ENCODE measurements at regions not wholly inside any gene's neighbourhood (a gene's known extent, or its start where the extent isn't known, plus 50 kb on each side); places are given as distances from the start of the nearest gene placed in this dataset.

GRCh38 chr1:198915327-198916231, 276.7 kb downstream of the PTPRC start:
- Histone ChIP-seq H3K27me3 (ENCODE audit: insufficient read depth, poor library complexity, severe bottlenecking) (no peaks in the 10 kb centered on the region), H3K27ac (ENCODE audit: poor library complexity, severe bottlenecking) (peak overlapping the region; percentile 48), H3K36me3 (ENCODE audit: low read depth) (peaks cover 22% of the 10 kb centered on the region), H3K4me1 (ENCODE audit: insufficient read depth, poor library complexity, severe bottlenecking) (peaks cover 63% of the 10 kb centered on the region), H3K9me3 (ENCODE audit: severe bottlenecking) (no peaks in the 10 kb centered on the region), H3K4me3 (ENCODE audit: severe bottlenecking) (no peak overlapping the region)
- no peak for TF ChIP-seq CTCF (IDR thresholded peaks at IDR 0.05; ENCODE audit: poor library complexity, severe bottlenecking)
- DNase-seq (ENCODE audit: low spot score) = no peak
- ATAC-seq (ENCODE audit: low read depth) = peak; percentile 83

GRCh38 chr1:198917226-198917625, 278.4 kb downstream of the PTPRC start:
- H3K9me3 ChIP-seq (ENCODE audit: severe bottlenecking) = no peaks in the 10 kb centered on the region
- TF ChIP-seq CTCF (IDR thresholded peaks at IDR 0.05; ENCODE audit: poor library complexity, severe bottlenecking) = no peak
- no peaks in the 10 kb centered on the region for H3K27me3 ChIP-seq (ENCODE audit: insufficient read depth, poor library complexity, severe bottlenecking)
- no peak overlapping the region for H3K4me3 ChIP-seq (ENCODE audit: severe bottlenecking)
- DNase-seq (ENCODE audit: low spot score) (no peak), ATAC-seq (ENCODE audit: low read depth) (no peak)
- H3K4me1 ChIP-seq (ENCODE audit: insufficient read depth, poor library complexity, severe bottlenecking) = peaks cover 65% of the 10 kb centered on the region
- peaks cover 25% of the 10 kb centered on the region for H3K36me3 ChIP-seq (ENCODE audit: low read depth)
- peak overlapping the region; percentile 48 for H3K27ac ChIP-seq (ENCODE audit: poor library complexity, severe bottlenecking)

- DNase-seq (ENCODE audit: low spot score) = no peak
- H3K27me3 ChIP-seq (ENCODE audit: insufficient read depth, poor library complexity, severe bottlenecking) = no peaks in the 10 kb centered on the region
- no peak overlapping the region for H3K4me3 ChIP-seq (ENCODE audit: severe bottlenecking)
- peaks cover 54% of the 10 kb centered on the region for H3K4me1 ChIP-seq (ENCODE audit: insufficient read depth, poor library complexity, severe bottlenecking)
- peaks cover 25% of the 10 kb centered on the region for H3K36me3 ChIP-seq (ENCODE audit: low read depth)
- peak overlapping the region; percentile 80 for H3K27ac ChIP-seq (ENCODE audit: poor library complexity, severe bottlenecking)
- peak; percentile 64 for ATAC-seq (ENCODE audit: low read depth)
- no peak for TF ChIP-seq CTCF (IDR thresholded peaks at IDR 0.05; ENCODE audit: poor library complexity, severe bottlenecking)
- no peaks in the 10 kb centered on the region for H3K9me3 ChIP-seq (ENCODE audit: severe bottlenecking)
Observed at GRCh38 chr1:198918920-198919319, 280.1 kb downstream of the PTPRC start.

- no peak for TF ChIP-seq CTCF (IDR thresholded peaks at IDR 0.05; ENCODE audit: poor library complexity, severe bottlenecking)
Observed at GRCh38 chr1:198919667-198920398, 281.0 kb downstream of the PTPRC start.

More at GRCh38 chr1:198919667-198920398, 281.0 kb downstream of the PTPRC start:
- DNase-seq (ENCODE audit: low spot score) = no peak
- peak overlapping the region; percentile 80 for H3K27ac ChIP-seq (ENCODE audit: poor library complexity, severe bottlenecking)
- peaks cover 54% of the 10 kb centered on the region for H3K4me1 ChIP-seq (ENCODE audit: insufficient read depth, poor library complexity, severe bottlenecking)
- ATAC-seq (ENCODE audit: low read depth) = peak; percentile 55
- no peaks in the 10 kb centered on the region for H3K27me3 ChIP-seq (ENCODE audit: insufficient read depth, poor library complexity, severe bottlenecking)
- no peaks in the 10 kb centered on the region for H3K9me3 ChIP-seq (ENCODE audit: severe bottlenecking)
- peaks cover 25% of the 10 kb centered on the region for H3K36me3 ChIP-seq (ENCODE audit: low read depth)
- H3K4me3 ChIP-seq (ENCODE audit: severe bottlenecking) = no peak overlapping the region
